Neural progenitor cell (in vitro differentiated cells): ENCODE measurements at regions not wholly inside any gene's neighbourhood (a gene's known extent, or its start where the extent isn't known, plus 50 kb on each side); places are given as distances from the start of the nearest gene placed in this dataset.

Source experiments
- DNase-seq: peaks from one replicate; pipeline ENCODE4 v3.0.0-alpha.2; 2016; ENCODE audit warnings: low spot score
- H2AFZ ChIP-seq: fragments of 200-600 bp; sonication (generic); replicated peaks from 2 replicates; pipeline ENCODE4 v1.6.1; 2016; ENCODE audit warnings: antibody characterized with exemption
- H3F3A ChIP-seq: fragments of 200-600 bp; sonication (generic); 2 replicates; pipeline ENCODE4 v1.6.1; 2016; ENCODE audit warnings: antibody characterized with exemption, low read depth
- H3K27ac ChIP-seq: fragments of 200-600 bp; sonication (generic); 2 replicates; pipeline ENCODE4 v1.5.1; 2016; ENCODE audit warnings: mild to moderate bottlenecking
- H3K27me3 ChIP-seq: fragments of 200-600 bp; sonication (generic); 2 replicates; pipeline ENCODE4 v1.6.1; 2016; ENCODE audit warnings: mild to moderate bottlenecking, moderate library complexity
- H3K36me3 ChIP-seq: fragments of 200-600 bp; sonication (generic); 2 replicates; pipeline ENCODE4 v1.5.1; 2016
- H3K4me1 ChIP-seq: fragments of 200-600 bp; sonication (generic); 2 replicates; pipeline ENCODE4 v1.6.1; 2016; ENCODE audit warnings: mixed run types
- H3K4me2 ChIP-seq: fragments of 200-600 bp; sonication (generic); 2 replicates; pipeline ENCODE4 v1.6.1; 2016
- H3K4me3 ChIP-seq: fragments of 200-600 bp; sonication (generic); 2 replicates; pipeline ENCODE4 v1.5.1; 2016
- H3K79me2 ChIP-seq: fragments of 200-600 bp; sonication (generic); 2 replicates; pipeline ENCODE4 v1.6.1; 2016; ENCODE audit warnings: low read depth
- H3K9ac ChIP-seq: fragments of 200-600 bp; sonication (generic); 2 replicates; pipeline ENCODE4 v1.6.1; 2016
- H3K9me3 ChIP-seq: fragments of 200-600 bp; sonication (generic); 2 replicates; pipeline ENCODE4 v1.5.1; 2016; ENCODE audit warnings: low read depth
- H4K20me1 ChIP-seq: fragments of 200-600 bp; sonication (generic); 2 replicates; pipeline ENCODE4 v1.6.1; 2016; ENCODE audit warnings: low read depth
- H3K27ac Mint-ChIP-seq: 3 replicates; pipeline ENCODE4 v1.8.0; 2021; ENCODE audit warnings: mixed read lengths
- H3K27me3 Mint-ChIP-seq: 2 replicates; pipeline ENCODE4 v1.8.0; 2022; ENCODE audit warnings: low read depth, mild to moderate bottlenecking, inconsistent platforms, moderate library complexity, mixed read lengths; ENCODE audit not compliant: insufficient read depth
- H3K36me3 Mint-ChIP-seq: 3 replicates; pipeline ENCODE4 v1.8.0; 2021; ENCODE audit warnings: mixed read lengths
- H3K4me1 Mint-ChIP-seq: 3 replicates; pipeline ENCODE4 v1.8.0; 2021; ENCODE audit warnings: mixed read lengths
- H3K4me3 Mint-ChIP-seq: 3 replicates; pipeline ENCODE4 v1.8.0; 2021; ENCODE audit warnings: mild to moderate bottlenecking, moderate library complexity, mixed read lengths
- H3K9me3 Mint-ChIP-seq: 3 replicates; pipeline ENCODE4 v1.8.0; 2020; ENCODE audit warnings: mixed read lengths
- CTCF ChIP-seq: fragments of 200-600 bp; sonication (generic); IDR thresholded peaks from 2 replicates; pipeline ENCODE4 v1.5.1; 2017; ENCODE audit warnings: antibody characterized with exemption, mild to moderate bottlenecking
- EZH2 ChIP-seq: fragments of 200-600 bp; sonication (generic); IDR thresholded peaks from 2 replicates; pipeline ENCODE4 v1.6.1; 2017; ENCODE audit warnings: antibody characterized with exemption, mild to moderate bottlenecking, moderate library complexity
- EZH2phosphoT487 ChIP-seq: fragments of 200-600 bp; sonication (generic); IDR thresholded peaks from 2 replicates; pipeline ENCODE4 v1.6.1; 2017; ENCODE audit warnings: antibody characterized with exemption

- H3K4me3 ChIP-seq, result no peak overlapping the region
- no peaks in the 10 kb centered on the region for H3K79me2 ChIP-seq
- H3K27me3 Mint-ChIP-seq, result no peaks in the 10 kb centered on the region
- H3F3A ChIP-seq, result no peaks in the 10 kb centered on the region
- no peaks in the 10 kb centered on the region for H3K9me3 ChIP-seq
- no peaks in the 10 kb centered on the region for H3K4me1 ChIP-seq
- no peak for DNase-seq
- no peak overlapping the region for H3K4me2 ChIP-seq
- no peak overlapping the region for H3K27ac Mint-ChIP-seq
- no peaks in the 10 kb centered on the region for H3K9me3 Mint-ChIP-seq
- H4K20me1 ChIP-seq, result no peaks in the 10 kb centered on the region
- TF ChIP-seq CTCF (no peak), EZH2phosphoT487 (no peak), EZH2 (no peak)
- H3K27ac ChIP-seq, result no peak overlapping the region
- H3K36me3 ChIP-seq, result no peaks in the 10 kb centered on the region
- H3K4me1 Mint-ChIP-seq, result no peaks in the 10 kb centered on the region
- H3K9ac ChIP-seq, result no peak overlapping the region
- H3K27me3 ChIP-seq, result no peaks in the 10 kb centered on the region
- H2AFZ ChIP-seq, result no peak overlapping the region
- H3K4me3 Mint-ChIP-seq, result no peak overlapping the region
- H3K36me3 Mint-ChIP-seq, result no peaks in the 10 kb centered on the region
These were observed 224.7 kb upstream of the DCAF8L1 start for GRCh38 chrX:28205905-28206304.

- no peaks in the 10 kb centered on the region for H3K36me3 ChIP-seq
- no peak overlapping the region for H3K4me2 ChIP-seq
- H3K9me3 ChIP-seq, result no peaks in the 10 kb centered on the region
- no peaks in the 10 kb centered on the region for H3K27me3 ChIP-seq
- no peak overlapping the region for H2AFZ ChIP-seq
- no peak for DNase-seq
- Mint-ChIP-seq H3K4me1 (no peaks in the 10 kb centered on the region), H3K36me3 (no peaks in the 10 kb centered on the region), H3K27ac (no peak overlapping the region), H3K4me3 (no peak overlapping the region), H3K27me3 (no peaks in the 10 kb centered on the region), H3K9me3 (peaks cover 2% of the 10 kb centered on the region)
- H3K27ac ChIP-seq, result no peak overlapping the region
- H4K20me1 ChIP-seq, result no peaks in the 10 kb centered on the region
- no peaks in the 10 kb centered on the region for H3K79me2 ChIP-seq
- no peak for TF ChIP-seq CTCF
- TF ChIP-seq EZH2, result no peak
- TF ChIP-seq EZH2phosphoT487, result no peak
- no peak overlapping the region for H3K9ac ChIP-seq
- no peak overlapping the region for H3K4me3 ChIP-seq
- H3K4me1 ChIP-seq, result no peaks in the 10 kb centered on the region
- H3F3A ChIP-seq, result no peaks in the 10 kb centered on the region
These were observed 223.9 kb upstream of the DCAF8L1 start for GRCh38 chrX:28205126-28205525.

- Histone ChIP-seq H3K4me1 (no peaks in the 10 kb centered on the region), H3K4me3 (no peak overlapping the region), H4K20me1 (no peaks in the 10 kb centered on the region), H3K79me2 (no peaks in the 10 kb centered on the region), H3K9ac (no peak overlapping the region), H3K36me3 (no peaks in the 10 kb centered on the region), H2AFZ (no peak overlapping the region), H3F3A (no peaks in the 10 kb centered on the region), H3K4me2 (no peak overlapping the region), H3K27me3 (no peaks in the 10 kb centered on the region), H3K9me3 (peaks cover 3% of the 10 kb centered on the region), H3K27ac (no peak overlapping the region)
- Mint-ChIP-seq H3K4me1 (no peaks in the 10 kb centered on the region), H3K36me3 (no peaks in the 10 kb centered on the region), H3K27ac (no peak overlapping the region), H3K27me3 (no peaks in the 10 kb centered on the region), H3K9me3 (no peaks in the 10 kb centered on the region), H3K4me3 (no peak overlapping the region)
- no peak for DNase-seq
- TF ChIP-seq CTCF (no peak), EZH2 (no peak), EZH2phosphoT487 (no peak)
These were observed 207.8 kb upstream of the DCAF8L1 start for GRCh38 chrX:28189011-28189410.

- H3K9me3 Mint-ChIP-seq, result no peaks in the 10 kb centered on the region
- Histone ChIP-seq H3K4me3 (no peak overlapping the region), H3K79me2 (no peaks in the 10 kb centered on the region), H3K27me3 (no peaks in the 10 kb centered on the region), H3K4me2 (no peak overlapping the region), H4K20me1 (no peaks in the 10 kb centered on the region), H3F3A (no peaks in the 10 kb centered on the region), H3K36me3 (no peaks in the 10 kb centered on the region), H2AFZ (no peak overlapping the region), H3K4me1 (no peaks in the 10 kb centered on the region), H3K9me3 (peaks cover 3% of the 10 kb centered on the region), H3K27ac (no peak overlapping the region), H3K9ac (no peak overlapping the region)
- no peak overlapping the region for H3K27ac Mint-ChIP-seq
- TF ChIP-seq CTCF, result no peak
- TF ChIP-seq EZH2phosphoT487, result no peak
- TF ChIP-seq EZH2, result no peak
- H3K4me1 Mint-ChIP-seq, result no peaks in the 10 kb centered on the region
- no peaks in the 10 kb centered on the region for H3K27me3 Mint-ChIP-seq
- no peaks in the 10 kb centered on the region for H3K36me3 Mint-ChIP-seq
- no peak for DNase-seq
- H3K4me3 Mint-ChIP-seq, result no peak overlapping the region
These were observed 207.3 kb upstream of the DCAF8L1 start for GRCh38 chrX:28188526-28188925.
